ENCODE measurements at regions not wholly inside any gene's neighbourhood (a gene's known extent, or its start where the extent isn't known, plus 50 kb on each side); places are given as distances from the start of the nearest gene placed in this dataset.
A peak's percentile ranks its signal among the peaks of the same experiment; 100 is the strongest.

DNA sequence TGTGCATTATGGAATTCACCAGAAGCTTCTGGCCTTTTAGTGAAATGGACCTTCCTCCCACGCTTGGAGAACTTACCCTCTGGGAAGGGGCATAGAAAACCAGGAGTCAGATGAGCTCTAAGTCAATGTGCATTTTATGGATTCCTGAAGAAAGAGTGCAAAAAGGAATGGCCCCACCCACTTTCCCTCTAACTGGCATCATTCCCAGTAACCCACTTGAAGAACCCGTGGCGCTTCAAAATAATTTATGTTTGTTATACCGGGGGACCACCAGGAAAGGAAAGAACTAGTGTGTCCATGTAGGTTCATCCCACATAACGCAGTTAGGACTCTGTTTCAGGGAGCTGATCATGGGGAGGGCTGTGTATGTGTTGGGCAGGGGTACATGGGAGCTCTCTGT, 1153.4 kb downstream of the TMEM121 start:
- WGBS, 2 donors: 51 to 56% methylated on average over 5 of the region's 5 CpGs
- no peaks in the 10 kb centered on the region for H3K36me3 ChIP-seq
- H3K4me3 ChIP-seq (replicated peaks in 1 of 3): no peak overlapping the region
- H3K9me3 ChIP-seq: no peaks in the 10 kb centered on the region
- H3K27me3 ChIP-seq: no peaks in the 10 kb centered on the region
- H3K4me1 ChIP-seq: no peaks in the 10 kb centered on the region
- DNase-seq: no peak
- no peak for TF ChIP-seq POLR2A (IDR thresholded peaks at IDR 0.05)
- TF ChIP-seq, protein P1, sequence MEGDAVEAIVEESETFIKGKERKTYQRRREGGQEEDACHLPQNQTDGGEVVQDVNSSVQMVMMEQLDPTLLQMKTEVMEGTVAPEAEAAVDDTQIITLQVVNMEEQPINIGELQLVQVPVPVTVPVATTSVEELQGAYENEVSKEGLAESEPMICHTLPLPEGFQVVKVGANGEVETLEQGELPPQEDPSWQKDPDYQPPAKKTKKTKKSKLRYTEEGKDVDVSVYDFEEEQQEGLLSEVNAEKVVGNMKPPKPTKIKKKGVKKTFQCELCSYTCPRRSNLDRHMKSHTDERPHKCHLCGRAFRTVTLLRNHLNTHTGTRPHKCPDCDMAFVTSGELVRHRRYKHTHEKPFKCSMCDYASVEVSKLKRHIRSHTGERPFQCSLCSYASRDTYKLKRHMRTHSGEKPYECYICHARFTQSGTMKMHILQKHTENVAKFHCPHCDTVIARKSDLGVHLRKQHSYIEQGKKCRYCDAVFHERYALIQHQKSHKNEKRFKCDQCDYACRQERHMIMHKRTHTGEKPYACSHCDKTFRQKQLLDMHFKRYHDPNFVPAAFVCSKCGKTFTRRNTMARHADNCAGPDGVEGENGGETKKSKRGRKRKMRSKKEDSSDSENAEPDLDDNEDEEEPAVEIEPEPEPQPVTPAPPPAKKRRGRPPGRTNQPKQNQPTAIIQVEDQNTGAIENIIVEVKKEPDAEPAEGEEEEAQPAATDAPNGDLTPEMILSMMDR (IDR thresholded peaks at IDR 0.05): no peak
- intact Hi-C loops (cut with DNase I): no loop called here
- peak overlapping the region in 1 of 3 donors; percentile 12 for H3K27ac ChIP-seq

DNA sequence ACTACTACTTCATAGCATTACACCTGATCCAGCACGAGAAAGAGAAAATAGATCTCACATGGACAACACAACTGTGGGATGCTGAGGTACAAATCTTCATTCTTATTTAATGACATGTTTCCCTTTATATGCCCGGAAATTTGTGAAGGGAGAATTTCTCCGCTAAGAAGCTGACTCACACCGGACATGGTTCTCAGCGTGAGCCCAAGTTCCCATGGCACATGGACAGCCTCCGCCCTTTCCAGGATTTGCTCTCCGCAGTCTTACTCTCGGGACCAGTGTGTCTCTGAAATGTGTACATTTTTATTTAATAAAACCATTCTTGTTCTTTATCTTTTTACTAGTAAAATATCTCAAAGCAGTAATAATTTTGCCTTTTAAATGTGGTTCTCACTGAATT, 1154.8 kb downstream of the TMEM121 start:
- Histone ChIP-seq H3K4me3 (replicated peaks in 1 of 3) (no peak overlapping the region), H3K36me3 (no peaks in the 10 kb centered on the region), H3K4me1 (no peaks in the 10 kb centered on the region), H3K27ac (no peak overlapping the region), H3K27me3 (no peaks in the 10 kb centered on the region), H3K9me3 (no peaks in the 10 kb centered on the region)
- DNase-seq: no peak
- 67 to 75% methylated on average over 8 of the region's 8 CpGs for WGBS, 2 donors
- no peak for TF ChIP-seq POLR2A (IDR thresholded peaks at IDR 0.05)
- TF ChIP-seq, protein P1 (IDR thresholded peaks at IDR 0.05): no peak
- intact Hi-C loops (cut with DNase I): no loop called here

DNA sequence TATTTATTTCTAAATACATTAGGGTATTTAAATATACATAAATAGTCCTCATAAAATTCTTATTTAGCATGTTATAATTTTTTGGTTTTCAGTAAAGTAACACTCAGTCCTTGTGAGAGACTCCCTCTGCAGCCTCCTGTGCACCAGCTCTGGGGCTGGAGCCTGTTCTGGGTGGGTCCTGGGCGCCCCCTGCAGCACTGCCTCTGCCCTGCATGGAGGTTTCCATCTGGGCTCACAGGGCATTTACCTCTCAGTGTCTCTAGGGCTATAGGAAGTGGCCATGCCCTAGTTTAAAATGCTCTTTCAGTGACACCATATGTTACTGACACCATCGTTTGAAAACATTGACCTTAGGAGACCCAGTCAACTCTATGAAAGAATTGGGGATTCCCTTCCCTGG, 1155.2 kb downstream of the TMEM121 start:
- no peaks in the 10 kb centered on the region for H3K9me3 ChIP-seq
- TF ChIP-seq, protein P1 (IDR thresholded peaks at IDR 0.05): no peak
- no peak for TF ChIP-seq POLR2A (IDR thresholded peaks at IDR 0.05)
- WGBS, 2 donors: 36 to 40% methylated on average over 2 of the region's 2 CpGs
- H3K27ac ChIP-seq: no peak overlapping the region
- no peaks in the 10 kb centered on the region for H3K27me3 ChIP-seq
- H3K36me3 ChIP-seq: no peaks in the 10 kb centered on the region
- H3K4me3 ChIP-seq (replicated peaks in 1 of 3): no peak overlapping the region
- H3K4me1 ChIP-seq: no peaks in the 10 kb centered on the region
- intact Hi-C loops (cut with DNase I): no loop called here
- DNase-seq: no peak

GRCh38 chr14:106683631-106684030, 1157.2 kb downstream of the TMEM121 start:
- 67 to 73% methylated on average over 4 of the region's 4 CpGs for WGBS, 2 donors
- no peaks in the 10 kb centered on the region for H3K4me1 ChIP-seq
- TF ChIP-seq, protein P1 (IDR thresholded peaks at IDR 0.05): no peak
- TF ChIP-seq POLR2A (IDR thresholded peaks at IDR 0.05): no peak

GRCh38 chr14:106686533-106686932, 1160.2 kb downstream of the TMEM121 start:
- no peak overlapping the region for H3K4me3 ChIP-seq (replicated peaks in 1 of 3)
- H3K9me3 ChIP-seq: no peaks in the 10 kb centered on the region
- H3K4me1 ChIP-seq: no peaks in the 10 kb centered on the region
- 61 to 68% methylated on average over 5 of the region's 5 CpGs for WGBS, 2 donors
- no peaks in the 10 kb centered on the region for H3K27me3 ChIP-seq
- DNase-seq: no peak
- no peak overlapping the region for H3K27ac ChIP-seq
- intact Hi-C loops (cut with DNase I): no loop called here
- H3K36me3 ChIP-seq: no peaks in the 10 kb centered on the region
- TF ChIP-seq, protein P1 (IDR thresholded peaks at IDR 0.05): no peak
- no peak for TF ChIP-seq POLR2A (IDR thresholded peaks at IDR 0.05)

More at GRCh38 chr14:106683631-106684030, 1157.2 kb downstream of the TMEM121 start:
- Histone ChIP-seq H3K9me3 (no peaks in the 10 kb centered on the region), H3K27ac (no peak overlapping the region), H3K27me3 (no peaks in the 10 kb centered on the region), H3K36me3 (no peaks in the 10 kb centered on the region), H3K4me3 (replicated peaks in 1 of 3) (no peak overlapping the region)
- no peak for DNase-seq
- intact Hi-C loops (cut with DNase I): no loop called here
